Germinal center (tissue), 1 donor: ENCODE measurements at regions not wholly inside any gene's neighbourhood (a gene's known extent, or its start where the extent isn't known, plus 50 kb on each side); places are given as distances from the start of the nearest gene placed in this dataset.
A peak's percentile ranks its signal among the peaks of the same experiment; 100 is the strongest.
"Not testable (repeated sequence)": the region's sequence is repeated elsewhere in the genome, so short reads cannot be mapped to it uniquely, and the experiment has no call there.

Source experiments
- DNase-seq: peaks from one replicate; pipeline ENCODE4 v3.0.0; 2012; ENCODE audit warnings: mixed read lengths, low spot score

DNA sequence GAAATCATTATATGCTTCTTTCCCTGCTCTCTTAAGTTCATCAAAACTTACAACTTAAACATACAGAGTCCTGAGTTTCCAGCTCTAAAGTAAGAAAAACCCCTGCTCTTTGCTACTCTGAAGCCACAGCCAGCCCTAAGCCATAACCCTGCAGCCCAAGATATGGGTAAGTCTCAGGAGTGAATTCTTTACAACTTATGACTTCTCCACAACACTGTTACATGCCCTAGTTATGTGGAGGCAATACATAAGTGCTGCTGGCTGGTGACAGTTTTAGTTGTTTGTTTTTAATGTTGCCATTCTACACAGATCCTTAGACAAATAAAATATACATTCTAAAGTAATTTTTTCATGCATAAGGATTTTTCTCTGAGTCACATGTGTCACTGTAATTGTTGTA is 100.2 kb downstream of the FBXO8 start:
- DNase-seq, result no peak

DNA sequence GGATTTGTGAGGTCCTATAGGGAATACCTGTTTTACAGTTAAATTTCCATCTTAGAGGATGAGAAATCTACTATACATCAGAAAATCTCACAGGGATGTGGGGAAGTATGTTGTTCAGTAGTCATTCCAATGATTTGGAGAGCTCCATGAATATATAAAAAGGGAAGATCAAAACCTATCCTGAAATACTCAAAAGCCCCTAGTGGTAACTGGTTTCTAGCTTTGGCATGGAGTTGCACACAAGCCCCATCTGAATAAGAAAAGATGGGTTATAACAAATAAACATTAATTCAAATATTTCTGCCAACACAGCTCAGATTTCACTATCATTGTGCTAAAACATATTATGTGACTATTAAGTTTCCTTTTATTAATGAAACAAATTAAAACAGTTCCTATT is 101.6 kb downstream of the FBXO8 start:
- DNase-seq, result no peak

DNA sequence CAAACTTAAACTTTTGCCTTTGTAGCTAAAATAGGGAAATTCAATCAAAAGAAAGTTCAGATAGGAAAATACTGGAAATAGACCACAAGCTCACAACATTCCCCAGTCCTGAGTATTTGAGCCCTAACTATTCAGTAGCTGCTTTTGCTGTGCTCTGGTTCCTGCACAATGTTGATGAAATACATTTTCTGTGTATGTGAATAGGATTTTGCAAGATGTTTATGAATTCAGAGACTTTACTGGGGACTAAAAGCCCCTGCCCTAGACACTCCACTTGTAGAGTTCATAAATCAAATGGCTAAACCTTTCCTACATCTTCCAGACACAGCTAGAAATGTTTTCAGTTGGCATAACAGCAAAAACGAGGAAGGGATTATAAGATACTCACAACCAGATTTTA is 105.9 kb downstream of the FBXO8 start:
- no peak for DNase-seq

DNA sequence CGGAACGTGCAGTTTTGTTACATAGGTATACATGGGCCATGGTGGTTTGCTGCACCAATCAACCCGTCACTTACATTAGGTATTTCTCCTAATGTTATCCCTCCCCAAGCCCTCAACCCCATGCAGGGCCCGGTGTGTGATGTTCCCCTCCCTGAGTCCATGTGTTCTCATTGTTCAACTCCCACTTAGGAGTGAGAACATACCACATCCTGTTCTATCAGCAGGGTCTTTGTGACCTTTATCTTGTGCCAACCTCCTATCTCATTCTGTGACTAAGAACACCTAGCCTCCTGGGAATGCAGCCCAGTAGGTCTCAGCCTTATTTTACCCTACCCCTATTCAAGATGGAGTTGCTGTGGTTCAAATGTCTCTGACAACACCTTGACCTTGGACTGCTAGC is 107.6 kb downstream of the FBXO8 start:
- not testable (repeated sequence) for DNase-seq

DNA sequence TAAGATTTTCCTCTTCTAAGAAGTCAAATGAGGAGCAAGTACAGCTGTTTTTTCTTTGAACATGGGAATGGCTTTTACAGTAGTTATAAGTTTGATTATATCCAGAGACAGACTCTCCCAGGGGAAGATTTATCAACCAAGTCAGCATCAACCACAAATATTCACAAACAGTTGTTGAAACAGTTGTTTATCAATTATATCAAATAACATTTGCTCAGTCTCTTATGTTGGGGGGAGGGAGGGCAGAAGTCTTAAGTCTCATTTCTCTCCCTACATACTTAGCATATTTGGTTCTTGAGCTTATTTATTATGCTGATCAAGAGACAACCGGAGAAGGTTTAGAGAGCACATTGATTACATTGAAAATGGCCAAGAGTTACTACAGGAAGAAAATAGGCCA is 110.1 kb downstream of the FBXO8 start:
- DNase-seq, result no peak

DNA sequence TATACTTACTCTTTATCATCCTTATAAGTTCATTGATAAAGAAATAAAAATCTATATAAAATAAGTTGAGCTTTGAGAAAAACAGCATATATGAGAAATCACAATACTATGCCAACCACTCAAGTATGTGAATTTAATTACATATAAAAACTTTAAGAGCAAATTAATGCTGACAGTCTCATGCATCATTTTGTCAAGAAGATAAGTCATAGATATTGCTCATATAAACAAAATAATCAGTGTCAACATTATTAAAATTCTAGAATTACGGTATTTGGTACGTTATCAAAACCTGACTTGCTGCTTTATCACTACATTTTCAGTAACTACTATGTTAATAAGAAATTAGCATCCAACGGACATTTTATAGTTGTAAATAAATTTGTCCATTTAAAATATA is 111.2 kb downstream of the FBXO8 start:
- DNase-seq, result no peak

DNA sequence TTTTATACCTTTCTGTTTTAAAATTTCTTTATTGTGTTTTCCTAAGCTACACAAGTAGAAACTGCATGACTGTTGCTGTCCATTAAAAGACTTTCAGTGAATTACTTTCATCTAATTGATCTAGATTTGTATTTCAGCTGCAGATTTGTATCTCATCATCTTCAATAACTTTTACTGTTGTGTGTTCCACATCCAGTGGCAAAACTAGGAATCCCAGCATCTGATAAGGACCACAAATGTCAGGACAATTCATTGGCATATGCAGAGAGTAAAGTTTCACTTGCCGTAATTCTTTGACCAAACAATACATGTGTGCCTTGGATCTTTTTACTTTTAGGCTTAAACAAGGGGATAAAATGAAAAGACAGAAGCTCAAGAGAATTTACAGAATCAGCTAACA is 112.6 kb downstream of the FBXO8 start:
- no peak for DNase-seq

DNA sequence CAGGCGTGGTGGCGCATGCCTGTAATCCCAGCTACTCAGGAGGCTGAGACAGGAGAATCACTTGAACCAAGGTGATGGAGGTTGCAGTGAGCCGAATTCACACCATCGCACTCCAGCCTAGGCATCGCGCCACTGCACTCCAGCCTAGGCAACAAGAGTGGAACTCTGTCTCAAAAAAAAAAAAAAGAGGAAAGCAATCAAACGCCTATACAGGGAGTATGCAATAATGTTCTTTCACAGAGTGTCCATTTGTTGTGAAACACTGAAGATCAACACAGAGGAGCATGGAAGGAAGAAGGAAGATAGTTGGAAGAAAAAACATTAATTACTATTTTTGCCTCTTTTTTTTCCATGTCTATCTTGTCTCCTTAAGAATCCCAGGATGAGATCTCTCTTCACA is 113.4 kb downstream of the FBXO8 start:
- no peak for DNase-seq

DNA sequence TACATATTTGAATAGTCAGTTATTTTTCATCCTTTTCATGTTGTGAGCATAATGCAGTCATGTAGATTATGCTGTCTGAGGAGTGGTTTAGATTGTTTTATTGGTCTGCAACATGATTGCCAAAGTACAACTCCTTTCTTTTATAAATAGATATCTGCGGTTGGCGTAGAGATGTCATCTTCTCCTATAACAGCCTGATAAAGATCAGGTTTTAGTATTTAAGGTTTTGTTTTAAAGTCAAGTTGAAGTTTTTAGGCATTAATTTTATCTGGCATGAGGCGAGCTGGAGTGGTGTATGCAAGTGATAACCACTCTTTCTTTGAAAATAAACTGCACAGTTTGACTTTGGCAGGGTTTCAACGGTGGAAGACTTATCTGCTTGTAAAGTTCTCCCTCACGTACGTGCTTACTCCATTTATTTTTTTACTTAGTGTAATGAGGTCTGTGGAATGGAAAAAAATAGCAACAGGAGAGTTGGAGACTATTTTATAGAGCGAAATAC is 126.3 kb downstream of the FBXO8 start:
- no peak for DNase-seq

DNA sequence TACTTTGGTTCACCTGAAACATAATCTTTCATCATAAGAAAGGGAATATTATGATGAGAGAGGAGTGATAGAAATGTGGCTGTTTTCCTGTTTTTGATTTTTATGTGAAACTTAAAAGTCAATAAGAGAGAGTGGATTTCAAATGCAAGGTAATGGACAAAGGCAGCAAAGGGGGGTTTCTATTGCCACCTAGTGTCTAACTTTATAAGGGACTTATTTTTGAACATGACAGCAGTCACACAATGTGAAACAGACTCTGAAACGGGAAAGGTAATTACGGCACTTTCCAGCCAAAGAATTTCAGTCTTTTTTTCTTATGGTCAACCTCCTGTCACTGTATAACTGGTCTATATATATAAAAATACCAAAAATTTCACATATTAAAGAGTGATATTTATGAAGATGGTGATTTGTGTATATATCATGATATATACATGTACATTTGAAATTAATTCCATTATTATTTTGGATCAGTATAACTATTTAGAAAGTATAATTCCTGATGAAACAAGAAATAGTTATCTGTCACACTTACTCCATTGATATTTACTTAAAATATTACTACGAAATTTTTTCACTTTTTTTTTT is 127.1 kb downstream of the FBXO8 start:
- peak; percentile 7 for DNase-seq

DNA sequence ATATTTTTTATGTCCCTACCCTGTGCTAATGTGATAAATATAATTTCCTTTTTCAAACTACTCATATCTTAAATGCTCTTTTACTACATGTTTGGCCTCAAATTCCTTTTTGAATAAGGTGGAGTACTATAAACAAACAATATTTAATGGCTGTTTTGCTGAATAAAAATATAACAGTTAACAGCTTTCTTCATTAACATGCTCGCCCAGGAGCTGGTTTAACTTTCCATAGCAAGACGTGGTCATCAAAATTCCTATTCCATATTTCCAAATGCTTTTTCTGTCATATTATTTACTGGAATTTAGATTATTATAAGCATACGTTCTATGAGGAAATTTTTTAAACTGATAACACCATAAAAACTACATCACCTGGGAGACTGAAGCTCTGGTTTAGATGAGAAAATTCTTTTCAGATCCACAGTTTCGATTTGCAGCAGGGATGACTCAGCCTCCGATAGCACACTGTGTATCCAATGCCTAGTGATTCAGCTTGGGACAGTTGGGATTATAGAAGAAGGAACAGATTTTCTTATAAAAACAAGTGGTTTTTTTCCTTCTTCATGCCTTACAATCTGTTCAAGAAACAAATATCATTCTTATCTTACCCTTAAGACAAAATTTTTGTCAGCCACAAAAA is 129.1 kb downstream of the FBXO8 start:
- DNase-seq, result no peak

DNA sequence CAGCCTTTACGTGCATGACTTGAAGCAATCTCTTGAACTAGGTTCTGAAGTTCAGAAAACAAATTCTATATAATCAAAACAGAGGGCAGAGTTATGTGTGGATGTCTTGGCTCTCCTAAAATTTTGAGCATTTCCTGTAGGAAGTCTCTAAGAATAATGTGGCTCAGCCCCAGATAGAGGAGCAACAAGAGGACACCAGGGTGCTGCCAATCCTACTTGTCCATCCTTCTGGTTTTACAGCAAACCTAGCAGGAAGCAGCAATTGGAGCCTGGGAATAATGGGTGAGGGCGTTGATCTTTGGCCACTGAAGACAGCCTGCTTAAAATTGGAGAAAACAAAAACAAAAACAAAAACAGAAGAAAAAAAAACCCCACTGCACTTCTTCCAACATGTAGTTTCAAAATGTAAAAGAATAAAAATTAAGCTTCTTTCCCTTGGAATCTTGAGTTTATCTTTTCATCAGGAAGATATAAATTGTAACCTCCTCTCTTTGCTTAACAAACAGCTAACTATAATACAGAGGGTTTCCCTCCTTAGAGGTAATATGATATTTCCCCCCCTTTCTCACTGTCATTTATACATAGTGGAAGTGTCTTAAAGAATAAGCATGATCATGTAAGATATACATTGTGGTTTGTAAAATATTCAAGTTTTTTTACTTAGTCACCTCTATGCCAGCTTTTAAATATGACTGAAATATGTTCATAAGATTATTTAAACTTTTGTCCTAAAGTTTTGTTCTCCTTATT is 130.6 kb downstream of the FBXO8 start:
- DNase-seq, result no peak

DNA sequence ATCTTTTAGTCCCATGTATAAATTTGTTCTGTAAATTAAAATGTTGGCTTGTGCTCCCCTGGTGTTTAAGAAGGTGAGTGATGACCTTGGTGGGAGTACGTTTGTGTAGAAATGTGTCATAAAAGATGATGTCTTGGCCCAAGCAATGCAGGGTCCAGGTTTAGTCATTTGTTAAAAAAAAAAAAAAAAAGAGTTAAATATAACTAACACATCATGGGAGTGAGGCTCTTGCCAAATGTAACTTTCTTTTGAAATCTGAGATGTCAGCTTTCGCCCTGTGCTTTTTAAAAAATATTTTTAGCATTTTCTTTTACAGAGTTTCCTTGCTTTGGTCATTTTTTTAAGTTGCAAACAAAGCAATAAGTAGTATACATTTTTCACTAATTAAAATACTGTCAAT is 135.6 kb downstream of the FBXO8 start:
- DNase-seq, result no peak

DNA sequence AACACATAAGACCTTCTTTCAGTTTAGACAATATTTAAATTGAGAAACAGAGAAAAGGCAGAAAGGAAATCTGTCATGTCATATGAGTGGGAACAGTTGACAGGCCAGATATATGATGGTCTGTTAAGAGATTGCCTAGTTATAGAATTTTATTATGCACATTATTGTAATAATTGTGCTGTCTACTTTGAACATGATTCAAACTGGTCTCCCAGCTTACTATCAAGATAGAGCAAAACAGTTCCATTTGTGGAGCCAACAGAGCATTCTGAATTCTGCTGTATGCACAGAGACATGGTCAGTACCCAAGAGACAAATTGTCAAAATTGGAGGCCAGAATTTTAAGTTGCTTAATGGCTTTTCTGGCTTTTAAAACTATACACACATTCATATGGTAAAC is 139.4 kb downstream of the FBXO8 start:
- DNase-seq, result no peak

DNA sequence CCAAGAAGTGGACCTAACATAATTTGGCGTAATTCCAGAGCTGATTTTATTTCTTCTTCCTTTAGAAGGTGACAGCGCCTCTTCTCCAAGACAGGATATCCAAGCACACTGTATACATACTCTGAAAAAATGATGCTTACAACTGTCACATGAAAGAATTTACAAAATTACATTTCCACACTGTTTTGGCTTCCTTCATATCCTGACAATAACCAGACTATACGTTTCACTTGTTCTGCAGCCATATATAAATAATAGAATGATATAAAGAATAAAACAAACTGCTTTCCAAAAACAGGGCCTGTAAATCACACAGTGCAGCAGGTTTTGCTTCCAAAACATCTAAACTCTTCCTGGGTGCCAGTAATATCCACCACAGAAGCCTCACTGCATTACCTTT is 141.6 kb downstream of the FBXO8 start:
- DNase-seq, result no peak

DNA sequence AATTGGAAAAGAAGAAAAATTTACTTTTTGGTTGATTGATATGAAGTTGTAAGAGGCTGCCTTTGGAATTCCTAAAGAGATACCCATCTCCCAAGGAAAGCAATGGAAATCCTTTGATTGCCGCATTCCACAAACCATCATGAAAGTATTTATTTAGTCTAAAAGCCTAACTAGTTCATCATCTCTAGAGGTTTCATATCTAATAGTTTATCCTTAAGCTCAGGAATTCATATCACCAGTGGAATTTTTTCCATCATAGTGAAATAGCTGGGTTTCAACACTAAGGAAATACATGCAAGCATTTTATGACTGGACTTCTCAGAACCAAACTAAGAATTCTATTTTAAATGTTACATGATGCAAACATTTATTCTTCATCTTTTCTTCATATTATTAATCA is 144.9 kb downstream of the FBXO8 start:
- no peak for DNase-seq

DNA sequence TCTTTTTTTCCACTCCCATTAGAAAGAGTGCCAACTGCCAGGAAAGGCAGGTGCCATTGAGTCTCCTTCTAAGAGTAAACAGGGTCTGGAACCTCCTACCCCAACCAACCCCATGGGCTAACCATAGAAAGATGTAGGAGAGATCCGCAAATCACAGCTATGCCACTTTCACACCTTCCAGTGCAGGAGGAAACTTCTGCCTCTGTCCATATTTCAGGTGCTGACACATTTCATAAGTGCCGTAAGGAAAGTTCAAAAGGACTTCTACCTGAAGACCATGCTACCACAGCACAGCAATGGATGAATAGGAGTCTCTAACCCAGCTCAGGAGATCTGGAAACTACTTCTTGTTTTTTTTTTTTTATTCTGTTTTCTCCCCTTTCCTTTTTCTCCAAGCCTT is 145.8 kb downstream of the FBXO8 start:
- no peak for DNase-seq

DNA sequence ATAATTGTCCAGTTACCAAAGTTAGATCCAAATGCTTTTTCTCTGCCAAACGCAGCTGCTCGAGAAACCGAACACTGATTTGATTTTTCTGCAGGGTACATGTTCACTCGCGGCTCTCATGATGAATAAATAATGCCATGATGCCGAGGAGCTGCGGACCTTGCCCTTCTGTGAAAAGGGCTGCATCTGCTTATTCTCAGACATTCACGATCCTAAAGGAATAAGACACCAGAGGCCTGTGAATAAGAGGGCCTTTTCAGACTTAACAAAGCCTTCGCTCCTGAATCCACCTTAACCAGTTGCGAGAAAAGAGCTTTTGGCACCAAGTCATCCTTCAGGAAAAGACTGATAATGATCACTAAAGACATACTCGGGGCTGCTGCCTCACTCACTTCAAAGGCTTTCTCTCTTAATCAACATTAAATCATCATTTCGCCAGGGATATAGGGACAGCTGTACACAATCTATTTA is 147.5 kb downstream of the FBXO8 start:
- no peak for DNase-seq

DNA sequence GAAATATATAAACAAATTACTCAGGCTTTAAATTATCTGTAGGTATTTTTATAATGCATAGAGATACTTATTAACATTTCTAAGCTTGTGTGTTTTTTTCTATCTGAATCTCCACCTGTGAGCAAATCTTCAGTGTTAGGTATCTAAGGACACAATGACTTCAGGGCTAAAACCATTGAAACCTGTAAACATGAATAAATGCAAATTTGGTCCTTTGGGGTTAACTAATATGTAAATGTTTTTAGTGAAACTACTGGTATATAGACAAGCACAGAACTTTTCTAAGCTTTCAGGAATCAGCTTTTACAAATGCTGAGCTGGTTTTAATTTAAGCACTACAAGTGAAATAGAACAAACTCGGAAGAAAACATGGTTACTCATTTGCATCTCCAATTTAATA is 147.9 kb downstream of the FBXO8 start:
- no peak for DNase-seq

DNA sequence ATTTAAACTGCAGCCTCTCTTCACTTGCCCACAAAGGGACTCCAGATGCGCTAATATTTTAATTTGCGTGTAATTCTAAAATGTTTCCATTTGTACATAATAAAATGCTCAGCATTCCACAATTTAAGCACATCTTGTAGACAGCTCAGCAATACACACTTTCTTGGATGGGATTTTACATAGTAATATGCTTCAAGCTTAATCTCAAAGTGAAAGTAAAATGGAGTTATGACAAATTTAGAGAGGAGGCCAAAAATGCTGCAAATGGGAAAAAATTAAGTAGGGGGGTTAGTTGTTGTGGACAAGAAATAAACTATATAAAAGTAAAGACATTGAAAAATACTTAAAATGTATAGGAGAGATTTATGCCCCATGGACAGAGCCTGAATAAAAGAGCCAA is 149.1 kb downstream of the FBXO8 start:
- DNase-seq, result no peak

DNA sequence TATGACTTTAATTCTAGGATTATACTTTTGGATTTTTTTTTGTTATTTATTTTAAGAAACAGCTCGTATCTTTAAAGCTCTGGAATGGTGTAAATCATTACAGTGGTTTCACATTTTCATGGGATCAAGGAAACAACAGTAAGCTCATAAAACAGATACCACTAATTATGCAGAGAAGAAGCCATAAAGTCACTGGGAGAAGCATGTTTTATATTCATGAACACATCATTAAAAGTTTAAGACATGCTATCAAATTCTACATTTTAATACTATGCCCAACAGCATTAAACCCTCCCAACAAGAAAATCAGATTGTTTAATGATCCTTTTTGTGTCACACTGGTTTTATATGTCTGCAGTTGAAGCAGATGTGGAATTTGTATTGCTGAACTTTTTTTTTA is 149.9 kb downstream of the FBXO8 start:
- no peak for DNase-seq

DNA sequence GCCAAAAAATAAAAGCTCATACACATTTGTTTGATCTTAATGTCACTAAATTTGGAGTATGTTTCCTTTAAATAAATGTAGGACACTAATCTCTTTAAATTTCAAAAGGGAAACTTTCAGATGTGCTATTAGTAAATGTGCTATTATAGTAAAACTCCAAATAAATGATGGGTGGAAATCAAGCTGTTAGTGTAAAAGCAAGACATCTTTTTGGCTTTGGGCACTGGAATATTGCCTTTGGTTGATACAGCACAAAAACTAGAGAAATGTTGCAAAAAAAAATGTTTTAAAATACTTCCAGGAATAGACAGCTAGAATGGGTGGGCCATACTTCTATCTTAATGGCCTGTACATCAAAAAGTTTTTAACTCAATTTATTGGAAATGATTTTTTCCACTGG is 151.6 kb downstream of the FBXO8 start:
- no peak for DNase-seq

DNA sequence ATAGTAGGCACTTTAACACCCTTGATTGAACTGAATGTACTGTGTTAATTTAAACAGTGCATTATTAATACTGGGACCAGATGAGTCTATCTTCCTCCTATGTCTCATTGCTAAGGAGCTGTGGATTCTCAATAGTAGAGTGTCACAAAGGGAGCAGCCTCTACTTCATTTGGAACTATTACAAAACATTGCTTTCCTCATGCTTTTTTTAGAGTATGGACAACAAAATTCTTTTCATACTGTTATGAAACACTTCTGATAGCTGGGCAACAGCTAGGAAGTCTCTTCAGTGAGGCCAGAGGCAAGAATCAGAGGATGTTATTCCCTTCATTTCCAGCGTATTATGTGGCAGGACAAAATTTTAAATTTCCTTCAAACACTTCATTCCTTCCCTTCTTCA is 160.8 kb downstream of the FBXO8 start:
- DNase-seq, result no peak
